Glomerular visceral epithelial cell (primary cell): ENCODE measurements at regions not wholly inside any gene's neighbourhood (a gene's known extent, or its start where the extent isn't known, plus 50 kb on each side); places are given as distances from the start of the nearest gene placed in this dataset.
A peak's percentile ranks its signal among the peaks of the same experiment; 100 is the strongest.

Experiments
- DNase-seq: peaks from one replicate; pipeline ENCODE4 v3.0.0-alpha.2; 2016; ENCODE audit errors: extremely low spot score

- DNase-seq = peak; percentile 76
These were observed 184.7 kb upstream of the PREP start for GRCh38 chr6:105587349-105588122.

GRCh38 chr6:105578179-105578707, 175.4 kb upstream of the PREP start:
- DNase-seq = no peak

DNA sequence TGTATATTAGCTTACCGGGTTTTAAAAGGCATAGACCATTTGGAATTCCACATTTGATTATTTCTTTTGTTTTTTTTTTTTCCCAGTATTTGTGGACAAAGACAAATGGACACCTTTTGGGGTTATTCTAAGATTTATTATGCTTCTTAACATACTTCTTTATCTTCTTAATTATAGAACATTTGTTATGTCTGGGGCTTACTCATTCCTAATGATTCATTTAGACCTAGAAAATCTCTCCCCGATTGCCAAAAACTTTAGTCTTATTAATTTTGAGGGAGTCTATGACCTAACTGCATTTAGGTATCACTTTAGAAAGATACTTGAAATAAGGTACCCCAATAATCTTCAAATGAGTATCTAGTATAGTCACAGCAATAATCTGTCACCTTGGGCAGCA, 170.7 kb upstream of the PREP start:
- no peak for DNase-seq

GRCh38 chr6:105573138-105573537, 170.3 kb upstream of the PREP start:
- no peak for DNase-seq

DNA sequence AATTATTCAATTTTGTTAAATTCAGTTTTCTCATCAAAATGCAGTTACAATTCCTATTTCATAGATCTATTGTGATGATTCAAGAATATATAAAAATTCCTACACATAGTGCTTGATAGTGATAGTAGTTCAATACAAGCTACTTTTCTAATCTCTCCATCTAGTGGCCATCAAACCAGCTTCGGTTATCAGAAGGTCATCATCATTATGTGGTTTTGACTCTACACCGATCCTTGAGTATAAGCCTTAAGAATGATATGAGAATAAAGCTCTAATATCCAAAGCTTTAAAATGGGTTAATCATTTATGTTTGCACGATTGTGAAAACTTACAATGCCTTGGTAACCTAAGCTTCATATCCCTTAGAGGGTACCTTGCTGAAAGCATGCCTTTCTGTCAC, 167.5 kb upstream of the PREP start:
- DNase-seq = no peak

DNA sequence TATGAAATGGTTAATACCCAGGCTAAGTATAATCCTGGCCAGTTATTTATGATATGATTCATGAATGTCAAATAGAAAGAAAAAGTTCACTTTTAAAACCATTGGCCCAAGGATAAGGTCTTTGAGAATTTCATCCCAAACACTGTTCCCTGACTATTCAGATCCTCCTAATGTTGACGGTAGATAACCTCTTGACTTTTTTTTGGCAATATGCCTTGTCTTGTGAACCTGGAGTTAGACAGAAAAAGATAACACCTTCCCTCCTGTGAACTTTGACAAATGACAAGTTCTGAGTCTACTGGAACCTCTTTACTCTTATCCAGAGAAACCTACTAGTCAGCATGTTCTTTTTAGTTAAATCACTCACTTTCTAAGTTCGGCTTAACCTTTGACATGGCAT, 166.8 kb upstream of the PREP start:
- no peak for DNase-seq

DNA sequence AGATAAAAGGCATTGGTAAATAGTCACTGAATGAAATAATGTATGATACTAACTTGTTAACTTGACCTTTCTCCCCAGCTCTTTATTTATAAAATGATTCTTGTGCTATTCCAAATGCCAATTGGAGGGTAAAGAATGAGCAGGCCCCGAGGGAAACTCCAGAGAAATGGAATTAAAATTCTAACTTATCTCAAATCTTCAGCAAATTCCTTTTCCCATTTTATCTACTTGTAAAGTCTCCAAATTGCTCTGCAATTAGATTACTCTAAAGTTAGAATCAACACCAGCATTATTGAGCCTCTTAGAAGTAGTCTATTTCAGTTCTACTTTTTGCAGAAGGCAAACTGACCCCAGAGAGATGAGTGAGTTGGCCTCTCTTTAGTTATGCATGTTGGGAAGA, 165.9 kb upstream of the PREP start:
- DNase-seq = no peak

DNA sequence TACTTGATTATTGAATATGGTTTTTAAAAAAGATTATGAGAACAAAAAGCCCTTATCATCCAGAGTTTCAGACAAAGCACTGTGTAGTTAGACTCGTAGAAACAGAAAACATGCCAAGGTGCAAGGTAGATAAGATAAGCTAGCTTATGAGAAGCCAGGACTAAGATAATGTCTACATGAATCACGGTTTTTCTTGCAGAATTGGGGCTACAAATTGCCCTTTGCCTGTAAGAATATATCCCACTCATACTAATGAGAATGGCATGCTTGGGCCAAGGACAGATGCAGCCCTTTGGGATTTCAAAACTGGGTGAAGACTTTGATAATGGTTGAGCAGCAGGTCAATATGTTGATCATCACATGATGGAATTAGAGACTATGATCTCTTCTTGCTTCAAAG, 165.3 kb upstream of the PREP start:
- no peak for DNase-seq

GRCh38 chr6:105567140-105567539, 164.3 kb upstream of the PREP start:
- no peak for DNase-seq

- no peak for DNase-seq
These were observed 163.6 kb upstream of the PREP start for GRCh38 chr6:105566503-105566902.

DNA sequence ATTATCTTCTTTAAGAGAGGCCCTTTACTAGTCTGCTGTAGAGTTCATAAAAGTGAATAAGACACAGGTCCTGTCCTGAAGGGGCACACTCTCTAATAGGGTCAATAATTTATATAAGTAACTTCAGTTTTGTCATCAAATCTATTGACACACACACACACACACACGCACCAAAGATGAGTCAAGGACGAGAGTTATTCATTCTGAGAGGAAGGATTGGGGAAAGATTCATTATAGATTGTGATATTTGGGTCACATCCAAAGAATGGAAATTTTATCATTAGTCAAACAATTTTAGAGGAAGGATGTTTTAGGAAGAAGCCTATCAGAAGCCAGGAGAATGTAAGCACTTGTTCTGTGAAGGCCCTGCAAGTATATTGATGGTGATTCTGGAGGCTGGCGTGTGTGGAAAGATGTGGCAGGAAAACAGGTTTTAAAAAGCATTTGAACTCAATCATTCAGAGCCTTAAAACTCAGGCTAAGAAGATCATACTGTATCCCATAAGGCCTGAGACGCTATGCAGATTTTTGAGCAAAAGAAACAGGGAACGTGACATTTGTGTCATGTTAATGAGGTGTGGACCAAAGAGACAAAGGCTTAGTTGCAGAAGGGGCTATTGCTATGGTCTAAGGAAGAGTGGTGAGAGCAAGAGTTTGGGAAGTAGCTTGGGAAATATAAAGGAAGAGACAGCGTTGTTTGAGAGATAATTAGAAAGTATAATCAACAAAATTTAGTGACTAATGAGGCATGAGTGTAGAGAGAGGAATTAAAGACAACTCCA, 161.4 kb upstream of the PREP start:
- no peak for DNase-seq

DNA sequence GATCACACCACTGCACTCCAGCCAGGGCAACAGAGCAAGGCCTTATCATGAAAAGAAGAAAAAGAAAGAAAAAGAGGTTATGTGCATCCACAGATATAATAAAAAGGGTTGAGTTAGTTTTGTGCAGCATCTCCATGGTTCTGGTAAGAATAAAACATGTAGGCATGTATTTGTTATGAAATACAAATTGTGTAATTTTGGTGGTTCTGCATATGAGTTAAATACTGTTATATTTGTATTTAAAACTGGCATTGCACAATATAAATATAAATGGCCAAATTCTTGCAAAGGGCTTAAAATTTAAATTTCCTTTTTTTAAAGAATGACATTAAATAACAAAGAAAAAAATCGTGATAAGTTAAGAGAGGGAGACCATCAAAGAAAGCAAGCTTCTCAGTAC, 159.1 kb upstream of the PREP start:
- no peak for DNase-seq

- DNase-seq = no peak
These were observed 158.6 kb upstream of the PREP start for GRCh38 chr6:105561486-105561885.

DNA sequence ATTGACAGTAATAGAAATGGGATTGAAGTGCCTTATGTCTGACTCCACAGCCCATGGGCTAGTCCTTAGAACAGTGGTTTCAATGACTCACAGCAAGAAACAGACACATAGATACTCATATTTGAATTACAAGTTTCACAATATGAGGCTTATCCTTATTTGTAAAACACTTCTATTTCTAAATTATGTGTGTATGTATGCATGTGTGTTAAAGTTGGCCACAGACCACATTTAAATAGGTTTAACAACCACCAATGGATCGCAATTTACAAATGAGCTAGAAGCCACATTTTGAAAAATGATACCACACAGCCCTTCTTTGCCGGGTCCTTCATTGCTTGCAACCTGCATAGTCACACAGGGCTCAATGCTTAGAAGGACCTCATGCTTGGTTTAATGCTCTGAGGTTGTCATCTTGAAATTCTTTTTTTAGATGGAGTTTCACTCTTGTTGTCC, 157.8 kb upstream of the PREP start:
- no peak for DNase-seq

DNA sequence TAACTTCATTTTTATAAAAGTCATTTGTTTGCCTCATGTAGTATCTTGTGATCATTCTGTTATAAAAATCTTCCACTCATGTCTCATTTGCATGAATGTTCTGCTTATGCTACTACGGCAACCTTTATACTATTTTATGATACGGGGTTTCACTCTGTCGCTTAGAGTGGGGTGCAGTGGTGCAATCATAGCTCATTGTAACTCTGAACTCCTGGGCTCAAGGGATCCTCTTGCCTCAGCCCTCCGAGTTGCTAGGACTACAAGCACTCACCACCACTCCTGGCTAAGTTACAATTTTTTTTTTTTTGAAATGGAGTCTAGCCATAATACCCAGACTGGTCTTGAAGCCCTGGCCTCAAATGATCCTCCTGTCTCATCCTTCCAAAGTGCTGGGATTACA, 154.4 kb upstream of the PREP start:
- DNase-seq = no peak

DNA sequence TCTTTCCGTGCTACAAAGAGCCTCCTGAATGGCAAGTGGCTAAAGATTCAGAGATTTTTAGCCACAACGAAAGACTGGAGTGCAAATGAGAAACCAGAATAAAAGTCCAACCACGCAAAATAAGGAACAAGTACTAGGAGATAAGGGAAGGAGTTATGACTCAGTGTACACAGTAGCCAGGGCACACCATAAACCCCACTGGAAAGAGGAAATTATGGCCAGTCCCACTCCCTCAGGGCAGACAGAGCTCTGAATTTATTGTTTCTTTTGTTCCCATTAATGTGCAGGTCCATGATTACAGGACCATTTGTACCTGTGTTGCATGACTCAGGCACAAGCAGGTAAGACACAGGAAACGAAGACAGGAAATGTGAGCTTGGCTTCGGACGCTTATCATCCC, 150.3 kb upstream of the PREP start:
- no peak for DNase-seq

DNA sequence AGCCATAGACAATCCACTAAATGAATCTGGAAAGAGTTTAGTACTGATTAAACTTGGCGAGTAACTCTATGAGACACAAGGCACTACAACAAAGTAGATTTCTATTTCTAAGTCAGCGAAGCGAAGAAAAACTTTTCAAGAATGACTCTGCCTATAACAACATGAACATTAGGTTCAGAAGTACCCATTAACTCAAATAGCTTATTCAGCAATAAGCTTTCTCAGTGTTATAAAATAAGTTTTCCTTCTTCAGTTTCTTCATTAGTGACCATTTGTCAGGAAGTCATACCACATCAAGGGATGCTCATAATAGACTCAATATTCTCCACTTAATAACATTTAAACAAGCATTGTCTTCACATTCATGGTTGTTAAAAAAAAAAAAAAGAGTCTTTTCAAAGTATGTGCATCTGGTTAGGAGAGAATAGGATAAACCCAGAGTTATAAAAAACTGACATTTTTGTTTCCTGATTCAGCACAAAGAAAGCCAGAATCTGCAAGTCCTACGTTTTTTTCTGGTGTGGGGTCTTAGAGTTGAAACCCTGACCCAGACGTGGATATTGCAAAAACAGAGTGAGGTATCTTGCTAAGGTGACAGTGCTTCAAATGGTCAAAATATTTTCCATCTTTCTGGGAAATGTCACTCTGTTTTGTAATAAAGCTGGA, 148.2 kb upstream of the PREP start:
- no peak for DNase-seq

- DNase-seq = no peak
These were observed 143.9 kb upstream of the PREP start for GRCh38 chr6:105546754-105547153.

GRCh38 chr6:105545947-105546731, 143.3 kb upstream of the PREP start:
- no peak for DNase-seq

DNA sequence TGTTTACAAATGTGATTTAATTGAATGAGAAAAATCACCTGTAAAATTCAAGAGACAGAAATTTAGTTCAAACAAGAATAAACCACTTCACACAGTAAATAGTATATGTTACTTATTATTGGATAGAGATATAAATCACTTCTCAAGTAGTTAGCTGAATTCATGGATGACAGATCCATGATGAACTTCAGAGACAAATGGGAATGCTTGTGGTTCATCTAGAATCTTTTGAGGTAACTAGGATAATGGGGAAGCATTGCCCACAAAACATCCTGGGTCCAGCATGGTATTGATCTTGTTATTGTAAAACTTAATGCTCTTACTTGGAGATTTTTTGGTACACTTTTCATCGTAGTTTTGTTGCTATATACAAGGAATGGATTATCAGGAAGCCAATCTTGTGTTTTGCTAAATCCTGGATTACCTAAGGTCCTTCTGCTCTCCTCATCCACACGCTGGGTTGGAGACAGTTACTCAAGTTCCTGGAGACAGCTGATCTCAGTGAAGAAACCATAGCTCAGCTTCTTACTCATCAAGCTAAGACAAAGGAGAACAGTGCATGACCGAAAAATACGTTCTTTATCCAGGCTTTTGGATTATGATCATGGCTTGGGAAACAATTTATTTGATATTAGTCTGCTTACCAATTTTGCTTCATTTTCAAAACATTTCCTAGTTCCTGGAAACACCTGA, 142.5 kb upstream of the PREP start:
- DNase-seq = no peak

DNA sequence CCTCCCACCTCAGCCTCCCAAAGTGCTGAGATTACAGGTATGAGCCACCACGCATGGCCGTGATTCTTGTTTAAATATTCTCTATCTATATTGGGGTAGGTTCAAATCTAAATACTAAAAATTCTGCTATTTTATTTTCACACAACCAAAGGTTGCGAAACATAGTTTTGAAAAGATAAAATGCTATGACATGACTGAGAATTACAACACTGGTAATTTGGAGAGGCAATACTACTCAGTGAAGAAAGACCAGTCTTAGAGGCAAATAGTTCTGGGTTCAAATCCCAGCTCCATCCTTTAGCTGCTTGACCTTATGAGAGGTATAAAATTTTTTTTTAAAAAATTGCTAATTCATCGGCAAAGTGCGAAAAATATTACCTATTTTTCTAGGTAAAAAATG, 137.0 kb upstream of the PREP start:
- no peak for DNase-seq
